GM19463 (cell line): ENCODE measurements at regions not wholly inside any gene's neighbourhood (a gene's known extent, or its start where the extent isn't known, plus 50 kb on each side); places are given as distances from the start of the nearest gene placed in this dataset.

ENCODE experiments used
- ATAC-seq: cut with Tn5 transposase; IDR thresholded peaks from one replicate; pipeline ENCODE4 v1.9.1; 2021; ENCODE audit warnings: mild to moderate bottlenecking, moderate library complexity; ENCODE audit not compliant: unreplicated experiment

- no peak for ATAC-seq
Observed at GRCh38 chr10:130425169-130425568, 289.0 kb downstream of the GLRX3 start.

GRCh38 chr10:130425881-130426435 is 289.8 kb downstream of the GLRX3 start:
- no peak for ATAC-seq

GRCh38 chr10:130427216-130427722 is 291.1 kb downstream of the GLRX3 start:
- ATAC-seq, result no peak

- no peak for ATAC-seq
Observed at GRCh38 chr10:130428936-130429335, 292.7 kb downstream of the GLRX3 start.

- no peak for ATAC-seq
Observed at GRCh38 chr10:130429809-130430208, 293.6 kb downstream of the GLRX3 start.

GRCh38 chr10:130430291-130430690 is 294.1 kb downstream of the GLRX3 start:
- no peak for ATAC-seq

- ATAC-seq, result no peak
Observed at GRCh38 chr10:130430852-130431704, 294.9 kb downstream of the GLRX3 start.

- ATAC-seq, result no peak
Observed at GRCh38 chr10:130432271-130432670, 296.1 kb downstream of the GLRX3 start.

- ATAC-seq, result no peak
Observed at GRCh38 chr10:130432850-130433249, 296.7 kb downstream of the GLRX3 start.

- ATAC-seq, result no peak
Observed at GRCh38 chr10:130434446-130435385, 298.5 kb downstream of the GLRX3 start.

- no peak for ATAC-seq
Observed at GRCh38 chr10:130435961-130436360, 299.8 kb downstream of the GLRX3 start.

- no peak for ATAC-seq
Observed at GRCh38 chr10:130438861-130439260, 302.7 kb downstream of the GLRX3 start.

GRCh38 chr10:130439766-130440165 is 303.6 kb downstream of the GLRX3 start:
- ATAC-seq, result no peak

GRCh38 chr10:130440494-130440893 is 304.3 kb downstream of the GLRX3 start:
- no peak for ATAC-seq

- no peak for ATAC-seq
Observed at GRCh38 chr10:130440971-130441370, 304.8 kb downstream of the GLRX3 start.

- no peak for ATAC-seq
Observed at GRCh38 chr10:130443066-130443465, 306.9 kb downstream of the GLRX3 start.

GRCh38 chr10:130453036-130453720 is 317.0 kb downstream of the GLRX3 start:
- ATAC-seq, result no peak

- ATAC-seq, result no peak
Observed at GRCh38 chr10:130453721-130454542, 317.7 kb downstream of the GLRX3 start.

GRCh38 chr10:130454543-130455000 is 318.4 kb downstream of the GLRX3 start:
- ATAC-seq, result no peak
